Fibroblast of lung (primary cell): ENCODE measurements at regions not wholly inside any gene's neighbourhood (a gene's known extent, or its start where the extent isn't known, plus 50 kb on each side); places are given as distances from the start of the nearest gene placed in this dataset.

Source experiments
- DNase-seq, 2 donors: peaks; one replicate each; pipeline versions ENCODE4 v3.0.0 to v3.0.0-alpha.2; 2010; ENCODE audit warnings: low read depth in 2 of 2
- H2AFZ ChIP-seq: 2 replicates; pipeline ENCODE4 v1.5.1; 2012; ENCODE audit warnings: low read length, control low read depth, inconsistent platforms
- H3K27ac ChIP-seq: 2 replicates; pipeline ENCODE4 v1.5.1; 2011; ENCODE audit warnings: low read length, control low read depth; ENCODE audit not compliant: insufficient read depth
- H3K27me3 ChIP-seq: 2 replicates; pipeline ENCODE4 v1.5.1; 2011; ENCODE audit warnings: mild to moderate bottlenecking, low read length; ENCODE audit not compliant: control insufficient read depth, insufficient read depth
- H3K36me3 ChIP-seq: 2 replicates; pipeline ENCODE4 v1.5.1; 2011; ENCODE audit warnings: low read length; ENCODE audit not compliant: control insufficient read depth, insufficient read depth
- H3K4me1 ChIP-seq: 2 replicates; pipeline ENCODE4 v1.5.1; 2011; ENCODE audit warnings: low read length; ENCODE audit not compliant: control insufficient read depth, insufficient read depth; ENCODE audit errors: extremely low read depth
- H3K4me2 ChIP-seq: 2 replicates; pipeline ENCODE4 v1.5.1; 2011; ENCODE audit warnings: low read length, control low read depth; ENCODE audit not compliant: insufficient read depth; ENCODE audit errors: extremely low read depth
- H3K4me3 ChIP-seq, 4 experiments: fragments of 200-600 bp in 1 of 4; sonication (generic) in 1 of 4; replicated peaks in 1 of 4; 2 replicates each; pipeline ENCODE4 v1.5.1; 2011 to 2016; ENCODE audit warnings: low read length in 4 of 4, low read depth in 3 of 4, mild to moderate bottlenecking in 3 of 4, control low read depth in 2 of 4, inconsistent platforms in 1 of 4, mixed read lengths in 1 of 4; ENCODE audit not compliant: insufficient read depth in 1 of 4; ENCODE audit errors: control extremely low read depth in 1 of 4
- H3K79me2 ChIP-seq: 2 replicates; pipeline ENCODE4 v1.5.1; 2012; ENCODE audit warnings: mild to moderate bottlenecking, low read length, inconsistent platforms; ENCODE audit not compliant: control insufficient read depth, insufficient read depth
- H3K9ac ChIP-seq: 2 replicates; pipeline ENCODE4 v1.5.1; 2011; ENCODE audit warnings: mild to moderate bottlenecking, low read length, control low read depth; ENCODE audit not compliant: insufficient read depth
- H3K9me3 ChIP-seq: 2 replicates; pipeline ENCODE4 v1.5.1; 2012; ENCODE audit warnings: low read depth, low read length; ENCODE audit not compliant: control insufficient read depth, insufficient read depth
- H4K20me1 ChIP-seq: 2 replicates; pipeline ENCODE4 v1.5.1; 2011; ENCODE audit warnings: low read length; ENCODE audit not compliant: control insufficient read depth, insufficient read depth; ENCODE audit errors: extremely low read depth
- CTCF ChIP-seq, 2 donors: IDR thresholded peaks in 1 of 2; conservative IDR thresholded peaks in 1 of 2; 1 replicate in 1 of 2; 2 replicates in 1 of 2; pipeline ENCODE4 v1.5.1; 2011 to 2012; ENCODE audit warnings: low read length in 2 of 2, control low read depth in 1 of 2, inconsistent platforms in 1 of 2, low read depth in 1 of 2, mild to moderate bottlenecking in 1 of 2
- EZH2 ChIP-seq: IDR thresholded peaks from 2 replicates; pipeline ENCODE4 v1.5.1; 2012; ENCODE audit warnings: low read length, control low read depth, mild to moderate bottlenecking; ENCODE audit errors: missing control alignments

GRCh38 chr1:230549625-230550024 is 92.7 kb upstream of the COG2 start:
- Histone ChIP-seq H3K27me3 (no peaks in the 10 kb centered on the region), H4K20me1 (no peaks in the 10 kb centered on the region), H2AFZ (no peak overlapping the region), H3K4me1 (no peaks in the 10 kb centered on the region), H3K9me3 (no peaks in the 10 kb centered on the region), H3K79me2 (no peaks in the 10 kb centered on the region), H3K9ac (no peak overlapping the region), H3K27ac (no peak overlapping the region), H3K36me3 (no peaks in the 10 kb centered on the region), H3K4me3 (no peak overlapping the region), H3K4me2 (no peak overlapping the region)
- TF ChIP-seq CTCF (conservative IDR thresholded peaks at IDR 0.05 in 1 of 2, IDR thresholded peaks at IDR 0.05 in 1 of 2; ENCODE audit: low read depth in 1 of 2, low read length in 2 of 2) (no peak), EZH2 (no peak)
- DNase-seq = no peak

GRCh38 chr1:230548997-230549396 is 93.3 kb upstream of the COG2 start:
- no peak for DNase-seq
- H3K36me3 ChIP-seq = no peaks in the 10 kb centered on the region
- H2AFZ ChIP-seq = no peak overlapping the region
- no peak overlapping the region for H3K4me3 ChIP-seq
- no peak for TF ChIP-seq CTCF (conservative IDR thresholded peaks at IDR 0.05 in 1 of 2, IDR thresholded peaks at IDR 0.05 in 1 of 2; ENCODE audit: low read depth in 1 of 2, low read length in 2 of 2)
- no peak for TF ChIP-seq EZH2
- no peaks in the 10 kb centered on the region for H3K79me2 ChIP-seq
- no peak overlapping the region for H3K27ac ChIP-seq
- H3K4me2 ChIP-seq = no peak overlapping the region
- H3K9me3 ChIP-seq = no peaks in the 10 kb centered on the region
- no peaks in the 10 kb centered on the region for H3K27me3 ChIP-seq
- no peak overlapping the region for H3K9ac ChIP-seq
- no peaks in the 10 kb centered on the region for H4K20me1 ChIP-seq
- H3K4me1 ChIP-seq = no peaks in the 10 kb centered on the region

GRCh38 chr1:230548357-230548756 is 93.9 kb upstream of the COG2 start:
- Histone ChIP-seq H3K79me2 (no peaks in the 10 kb centered on the region), H3K4me3 (no peak overlapping the region), H3K9ac (no peak overlapping the region), H3K36me3 (no peaks in the 10 kb centered on the region), H2AFZ (no peak overlapping the region), H3K4me1 (no peaks in the 10 kb centered on the region), H3K27me3 (no peaks in the 10 kb centered on the region), H4K20me1 (no peaks in the 10 kb centered on the region), H3K4me2 (no peak overlapping the region), H3K27ac (no peak overlapping the region), H3K9me3 (no peaks in the 10 kb centered on the region)
- TF ChIP-seq CTCF (conservative IDR thresholded peaks at IDR 0.05 in 1 of 2, IDR thresholded peaks at IDR 0.05 in 1 of 2; ENCODE audit: low read depth in 1 of 2, low read length in 2 of 2) (no peak), EZH2 (no peak)
- DNase-seq = no peak
